ENCODE measurements at regions not wholly inside any gene's neighbourhood (a gene's known extent, or its start where the extent isn't known, plus 50 kb on each side); places are given as distances from the start of the nearest gene placed in this dataset.

GRCh38 chr3:187941135-187941847 is 196.0 kb upstream of the BCL6 start:
- no peak for TF ChIP-seq CTCF (IDR thresholded peaks at IDR 0.05; ENCODE audit: unreplicated experiment in 3 of 3)
- Mint-ChIP-seq H3K9me3 (no peaks in the 10 kb centered on the region), H3K36me3 (ENCODE audit: low read depth) (no peaks in the 10 kb centered on the region), H3K27me3 (ENCODE audit: low read depth) (peaks cover 4% of the 10 kb centered on the region), H3K4me3 (no peak overlapping the region), H3K27ac (no peak overlapping the region), H3K4me1 (peaks cover 12% of the 10 kb centered on the region)

- no peak overlapping the region for H3K4me3 Mint-ChIP-seq
- no peak overlapping the region for H3K27ac Mint-ChIP-seq
- H3K9me3 Mint-ChIP-seq = no peaks in the 10 kb centered on the region
- no peak for TF ChIP-seq CTCF (IDR thresholded peaks at IDR 0.05; ENCODE audit: unreplicated experiment in 3 of 3)
- peaks cover 4% of the 10 kb centered on the region for H3K27me3 Mint-ChIP-seq (ENCODE audit: low read depth)
- H3K4me1 Mint-ChIP-seq = peaks cover 8% of the 10 kb centered on the region
- no peaks in the 10 kb centered on the region for H3K36me3 Mint-ChIP-seq (ENCODE audit: low read depth)
These were observed 196.6 kb upstream of the BCL6 start for GRCh38 chr3:187941848-187942194.

- H3K27ac Mint-ChIP-seq = no peak overlapping the region
- no peaks in the 10 kb centered on the region for H3K9me3 Mint-ChIP-seq
- peaks cover 6% of the 10 kb centered on the region for H3K27me3 Mint-ChIP-seq (ENCODE audit: low read depth)
- TF ChIP-seq CTCF (IDR thresholded peaks at IDR 0.05; ENCODE audit: unreplicated experiment in 3 of 3) = no peak
- H3K4me1 Mint-ChIP-seq = peaks cover 6% of the 10 kb centered on the region
- no peaks in the 10 kb centered on the region for H3K36me3 Mint-ChIP-seq (ENCODE audit: low read depth)
- no peak overlapping the region for H3K4me3 Mint-ChIP-seq
These were observed 197.5 kb upstream of the BCL6 start for GRCh38 chr3:187942658-187943241.

- H3K4me3 Mint-ChIP-seq = no peak overlapping the region
- H3K4me1 Mint-ChIP-seq = peaks cover 6% of the 10 kb centered on the region
- H3K27me3 Mint-ChIP-seq (ENCODE audit: low read depth) = peaks cover 5% of the 10 kb centered on the region
- no peaks in the 10 kb centered on the region for H3K9me3 Mint-ChIP-seq
- H3K27ac Mint-ChIP-seq = no peak overlapping the region
- no peak for TF ChIP-seq CTCF (IDR thresholded peaks at IDR 0.05; ENCODE audit: unreplicated experiment in 3 of 3)
- no peaks in the 10 kb centered on the region for H3K36me3 Mint-ChIP-seq (ENCODE audit: low read depth)
These were observed 198.6 kb upstream of the BCL6 start for GRCh38 chr3:187943677-187944389.

- no peaks in the 10 kb centered on the region for H3K9me3 Mint-ChIP-seq
- H3K36me3 Mint-ChIP-seq (ENCODE audit: low read depth) = no peaks in the 10 kb centered on the region
- peaks cover 5% of the 10 kb centered on the region for H3K27me3 Mint-ChIP-seq (ENCODE audit: low read depth)
- no peak overlapping the region for H3K4me3 Mint-ChIP-seq
- no peak for TF ChIP-seq CTCF (IDR thresholded peaks at IDR 0.05; ENCODE audit: unreplicated experiment in 3 of 3)
- peaks cover 6% of the 10 kb centered on the region for H3K4me1 Mint-ChIP-seq
- H3K27ac Mint-ChIP-seq = no peak overlapping the region
These were observed 199.3 kb upstream of the BCL6 start for GRCh38 chr3:187944390-187945179.

All from nephron (organoid).